ENCODE measurements at regions not wholly inside any gene's neighbourhood (a gene's known extent, or its start where the extent isn't known, plus 50 kb on each side); places are given as distances from the start of the nearest gene placed in this dataset.

GRCh38 chr5:121675924-121676323 lies 175.8 kb upstream of the FTMT start:
- ATAC-seq (ENCODE audit: low read depth) (no peak), DNase-seq (ENCODE audit: low spot score) (no peak)
- no peaks in the 10 kb centered on the region for H3K27me3 ChIP-seq (ENCODE audit: insufficient read depth, poor library complexity, severe bottlenecking)
- no peaks in the 10 kb centered on the region for H3K4me1 ChIP-seq (ENCODE audit: insufficient read depth, poor library complexity, severe bottlenecking)
- H3K9me3 ChIP-seq (ENCODE audit: severe bottlenecking): no peaks in the 10 kb centered on the region
- no peak overlapping the region for H3K4me3 ChIP-seq (ENCODE audit: severe bottlenecking)
- no peaks in the 10 kb centered on the region for H3K36me3 ChIP-seq (ENCODE audit: low read depth)
- TF ChIP-seq CTCF (IDR thresholded peaks at IDR 0.05; ENCODE audit: poor library complexity, severe bottlenecking): no peak
- H3K27ac ChIP-seq (ENCODE audit: poor library complexity, severe bottlenecking): no peak overlapping the region

GRCh38 chr5:121681229-121681855 lies 170.3 kb upstream of the FTMT start:
- Histone ChIP-seq H3K27me3 (ENCODE audit: insufficient read depth, poor library complexity, severe bottlenecking) (no peaks in the 10 kb centered on the region), H3K27ac (ENCODE audit: poor library complexity, severe bottlenecking) (no peak overlapping the region), H3K36me3 (ENCODE audit: low read depth) (no peaks in the 10 kb centered on the region), H3K4me3 (ENCODE audit: severe bottlenecking) (no peak overlapping the region), H3K9me3 (ENCODE audit: severe bottlenecking) (peaks cover 4% of the 10 kb centered on the region), H3K4me1 (ENCODE audit: insufficient read depth, poor library complexity, severe bottlenecking) (no peaks in the 10 kb centered on the region)
- DNase-seq (ENCODE audit: low spot score) (no peak), ATAC-seq (ENCODE audit: low read depth) (no peak)
- no peak for TF ChIP-seq CTCF (IDR thresholded peaks at IDR 0.05; ENCODE audit: poor library complexity, severe bottlenecking)

- DNase-seq (ENCODE audit: low spot score) (no peak), ATAC-seq (ENCODE audit: low read depth) (no peak)
- no peaks in the 10 kb centered on the region for H3K4me1 ChIP-seq (ENCODE audit: insufficient read depth, poor library complexity, severe bottlenecking)
- H3K27me3 ChIP-seq (ENCODE audit: insufficient read depth, poor library complexity, severe bottlenecking): peaks cover 3% of the 10 kb centered on the region
- no peaks in the 10 kb centered on the region; the same call in 1 of the 2 replicates for H3K36me3 ChIP-seq (ENCODE audit: low read depth)
- TF ChIP-seq CTCF (IDR thresholded peaks at IDR 0.05; ENCODE audit: poor library complexity, severe bottlenecking): no peak
- H3K9me3 ChIP-seq (ENCODE audit: severe bottlenecking): no peaks in the 10 kb centered on the region
- H3K27ac ChIP-seq (ENCODE audit: poor library complexity, severe bottlenecking): no peak overlapping the region
- no peak overlapping the region for H3K4me3 ChIP-seq (ENCODE audit: severe bottlenecking)
These were observed 163.6 kb upstream of the FTMT start for GRCh38 chr5:121688126-121688525.

GRCh38 chr5:121688781-121689180 lies 162.9 kb upstream of the FTMT start:
- H3K4me3 ChIP-seq (ENCODE audit: severe bottlenecking): no peak overlapping the region
- H3K27me3 ChIP-seq (ENCODE audit: insufficient read depth, poor library complexity, severe bottlenecking): peaks cover 3% of the 10 kb centered on the region
- no peak for ATAC-seq (ENCODE audit: low read depth)
- DNase-seq (ENCODE audit: low spot score): no peak
- TF ChIP-seq CTCF (IDR thresholded peaks at IDR 0.05; ENCODE audit: poor library complexity, severe bottlenecking): no peak
- no peaks in the 10 kb centered on the region for H3K9me3 ChIP-seq (ENCODE audit: severe bottlenecking)
- H3K36me3 ChIP-seq (ENCODE audit: low read depth): no peaks in the 10 kb centered on the region; the same call in 1 of the 2 replicates
- no peak overlapping the region for H3K27ac ChIP-seq (ENCODE audit: poor library complexity, severe bottlenecking)
- no peaks in the 10 kb centered on the region for H3K4me1 ChIP-seq (ENCODE audit: insufficient read depth, poor library complexity, severe bottlenecking)

- no peak for ATAC-seq (ENCODE audit: low read depth)
- no peak for TF ChIP-seq CTCF (IDR thresholded peaks at IDR 0.05; ENCODE audit: poor library complexity, severe bottlenecking)
- Histone ChIP-seq H3K9me3 (ENCODE audit: severe bottlenecking) (no peaks in the 10 kb centered on the region), H3K4me3 (ENCODE audit: severe bottlenecking) (no peak overlapping the region), H3K4me1 (ENCODE audit: insufficient read depth, poor library complexity, severe bottlenecking) (peaks cover 5% of the 10 kb centered on the region), H3K36me3 (ENCODE audit: low read depth) (no peaks in the 10 kb centered on the region; the same call in 1 of the 2 replicates), H3K27me3 (ENCODE audit: insufficient read depth, poor library complexity, severe bottlenecking) (peaks cover 3% of the 10 kb centered on the region), H3K27ac (ENCODE audit: poor library complexity, severe bottlenecking) (no peak overlapping the region)
- DNase-seq (ENCODE audit: low spot score): no peak
These were observed 160.2 kb upstream of the FTMT start for GRCh38 chr5:121691478-121691877.

All from RWPE2 (cell line).